NCI-H1436 (cell line): ENCODE measurements at regions not wholly inside any gene's neighbourhood (a gene's known extent, or its start where the extent isn't known, plus 50 kb on each side); places are given as distances from the start of the nearest gene placed in this dataset.
A peak's percentile ranks its signal among the peaks of the same experiment; 100 is the strongest.
"Not testable (repeated sequence)": the region's sequence is repeated elsewhere in the genome, so short reads cannot be mapped to it uniquely, and the experiment has no call there.

Experiments used
- DNase-seq: peaks from one replicate; lab custom pipeline; 2025; lab: John Stamatoyannopoulos, UW

- no peak for DNase-seq
Measured at GRCh38 chr3:171981271-171981605, 58.1 kb upstream of the FNDC3B start.

GRCh38 chr3:171982828-171983227 lies 56.5 kb upstream of the FNDC3B start:
- DNase-seq, result peak; percentile 43

- not testable (repeated sequence) for DNase-seq
Measured at GRCh38 chr3:171983685-171984084, 55.7 kb upstream of the FNDC3B start.

DNA sequence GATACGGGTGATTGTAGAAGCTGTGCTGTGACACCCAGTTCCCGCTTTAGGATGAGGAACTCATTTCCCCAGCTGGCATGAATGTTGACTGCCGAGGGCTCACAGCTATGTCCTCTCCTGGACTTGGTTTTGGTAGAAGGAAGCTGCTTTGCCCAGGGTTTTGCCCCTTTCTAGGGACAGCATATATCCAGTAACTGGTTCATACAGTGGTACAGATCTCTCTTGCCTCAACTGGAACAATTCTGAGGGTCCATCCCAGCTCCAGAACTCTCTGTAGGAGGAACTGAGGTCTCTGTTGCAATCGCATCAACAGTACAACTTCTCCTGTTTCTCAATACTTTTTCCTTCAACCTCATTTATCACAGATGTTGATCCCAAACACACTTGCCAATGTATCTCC lies 54.5 kb upstream of the FNDC3B start:
- no peak for DNase-seq

DNA sequence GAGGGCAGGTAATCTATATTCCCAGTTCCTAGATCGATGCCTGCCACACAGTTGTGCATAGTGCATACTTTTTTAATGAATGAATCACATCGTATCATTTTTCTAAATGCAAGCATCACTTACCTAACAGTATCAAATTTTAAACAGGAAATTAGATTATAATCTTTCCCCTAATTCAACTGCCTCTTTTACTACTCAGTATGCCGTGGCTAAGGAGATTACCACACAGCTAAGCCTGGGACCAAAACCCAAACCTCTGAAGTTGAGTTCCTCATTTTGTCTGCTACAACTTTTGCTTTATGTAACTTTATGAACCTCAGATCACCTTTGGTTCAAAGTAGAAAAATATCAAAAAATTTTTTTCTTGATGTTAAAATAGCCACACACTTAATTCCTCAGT lies 53.2 kb upstream of the FNDC3B start:
- DNase-seq, result no peak

DNA sequence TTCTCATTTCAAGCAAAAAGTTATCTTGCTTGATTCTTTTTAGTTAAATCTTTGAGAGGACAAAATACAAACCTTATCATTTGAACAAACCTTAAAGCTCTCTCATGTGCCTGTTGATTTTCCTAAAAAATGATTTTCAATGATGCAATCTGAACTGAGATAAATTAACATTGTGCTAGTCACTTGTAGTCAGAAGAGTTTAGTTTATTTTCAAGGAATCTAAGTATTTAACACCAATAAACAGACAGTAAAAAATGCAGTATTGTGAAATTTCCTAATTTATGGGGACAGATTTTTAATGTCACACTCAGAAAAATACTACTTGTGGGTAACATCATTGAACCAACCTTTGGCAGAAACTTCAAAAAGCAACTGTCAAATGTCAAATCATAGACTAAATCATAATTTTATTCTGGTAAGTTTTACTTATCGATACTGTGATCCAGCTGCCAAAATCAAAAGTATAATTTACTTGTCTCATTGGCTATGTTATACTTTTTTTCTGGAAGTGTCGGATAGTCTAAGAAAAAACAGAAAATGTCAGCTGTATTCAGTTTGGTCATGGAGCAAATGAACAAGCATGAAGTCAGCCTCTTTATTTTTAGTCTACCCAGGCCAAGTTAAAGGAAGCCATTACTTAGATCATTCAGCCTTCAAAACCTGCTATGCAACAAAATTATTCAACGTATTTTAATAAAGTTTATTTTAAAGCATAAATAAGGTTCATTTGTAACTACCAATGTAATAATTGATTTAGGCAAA lies 52.4 kb upstream of the FNDC3B start:
- no peak for DNase-seq
